ENCODE measurements at regions not wholly inside any gene's neighbourhood (a gene's known extent, or its start where the extent isn't known, plus 50 kb on each side); places are given as distances from the start of the nearest gene placed in this dataset.

GRCh38 chr16:26976873-26977272, 89.9 kb upstream of the C16orf82 start:
- TF ChIP-seq CTCF (IDR thresholded peaks at IDR 0.05) (no peak), POLR2A (IDR thresholded peaks at IDR 0.05) (no peak)
